Ishikawa (cell line): ENCODE measurements at regions not wholly inside any gene's neighbourhood (a gene's known extent, or its start where the extent isn't known, plus 50 kb on each side); places are given as distances from the start of the nearest gene placed in this dataset.

Experiments used
- EGR1 ChIP-seq: IDR thresholded peaks from 2 replicates; pipeline ENCODE4 v1.6.1; 2012
- YY1 ChIP-seq: IDR thresholded peaks from 2 replicates; pipeline ENCODE4 v1.6.1; 2012; ENCODE audit warnings: low read depth

GRCh38 chr4:127012549-127012948 lies 620.2 kb upstream of the INTU start:
- TF ChIP-seq YY1 (no peak), EGR1 (no peak)
